Stimulated activated CD8-positive, alpha-beta memory T cell treated with anti-CD3 and anti-CD28 coated beads, Interleukin-4, amount 100 ng/mL, for 24 hours (primary cell): ENCODE measurements at regions not wholly inside any gene's neighbourhood (a gene's known extent, or its start where the extent isn't known, plus 50 kb on each side); places are given as distances from the start of the nearest gene placed in this dataset.

Experiments
- DNase-seq: peaks from one replicate; pipeline ENCODE4 v3.0.0-alpha.2; 2020; ENCODE audit warnings: low read depth

DNA sequence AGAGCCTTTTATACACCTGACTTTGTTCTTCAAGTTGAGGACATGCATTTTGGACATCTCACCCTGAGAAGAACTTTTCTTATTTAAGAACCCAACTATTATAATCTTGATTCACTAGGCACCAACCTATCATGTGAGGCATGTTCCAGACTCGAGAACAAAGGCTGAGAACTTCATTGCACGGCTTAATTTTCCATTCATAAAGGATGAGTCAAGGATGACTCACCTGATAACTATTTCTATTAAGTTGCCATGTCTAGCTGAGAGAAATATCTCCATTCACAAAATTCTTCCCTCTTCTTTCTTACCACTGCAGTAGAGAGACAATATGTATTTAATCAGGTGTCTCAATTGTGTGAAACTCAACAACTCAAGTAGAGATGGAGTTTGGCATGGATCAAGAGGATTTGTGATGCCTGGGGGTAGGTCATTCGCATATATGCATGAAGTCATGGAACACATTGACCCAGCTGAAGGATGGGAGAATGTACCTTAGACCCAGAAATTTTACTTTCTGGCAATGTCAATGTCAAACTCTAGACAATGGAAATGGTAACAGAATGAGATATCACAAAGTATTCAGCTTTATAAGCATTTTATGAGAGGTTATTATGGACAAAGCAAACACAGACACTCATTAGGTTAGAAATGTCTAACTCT lies 173.2 kb upstream of the PRNP start:
- DNase-seq: no peak

DNA sequence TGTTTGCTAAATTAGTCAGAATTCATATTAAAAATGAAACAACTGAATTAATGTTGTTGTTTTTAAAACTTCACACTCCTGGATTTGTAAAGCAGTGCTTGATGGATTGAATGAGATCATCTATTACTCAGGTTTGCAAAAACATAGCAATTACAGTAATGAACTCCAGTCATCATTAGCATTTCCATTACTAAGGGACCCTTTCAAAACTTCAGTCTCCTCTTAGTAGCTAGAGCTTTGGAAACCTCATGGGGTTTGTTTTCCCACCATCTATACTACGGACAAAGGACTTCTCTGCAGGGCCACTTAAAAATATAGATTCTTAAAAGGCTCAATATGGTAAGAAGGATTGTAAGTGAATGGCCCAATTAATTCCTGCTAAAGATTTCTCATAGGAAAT lies 174.5 kb upstream of the PRNP start:
- DNase-seq: no peak

DNA sequence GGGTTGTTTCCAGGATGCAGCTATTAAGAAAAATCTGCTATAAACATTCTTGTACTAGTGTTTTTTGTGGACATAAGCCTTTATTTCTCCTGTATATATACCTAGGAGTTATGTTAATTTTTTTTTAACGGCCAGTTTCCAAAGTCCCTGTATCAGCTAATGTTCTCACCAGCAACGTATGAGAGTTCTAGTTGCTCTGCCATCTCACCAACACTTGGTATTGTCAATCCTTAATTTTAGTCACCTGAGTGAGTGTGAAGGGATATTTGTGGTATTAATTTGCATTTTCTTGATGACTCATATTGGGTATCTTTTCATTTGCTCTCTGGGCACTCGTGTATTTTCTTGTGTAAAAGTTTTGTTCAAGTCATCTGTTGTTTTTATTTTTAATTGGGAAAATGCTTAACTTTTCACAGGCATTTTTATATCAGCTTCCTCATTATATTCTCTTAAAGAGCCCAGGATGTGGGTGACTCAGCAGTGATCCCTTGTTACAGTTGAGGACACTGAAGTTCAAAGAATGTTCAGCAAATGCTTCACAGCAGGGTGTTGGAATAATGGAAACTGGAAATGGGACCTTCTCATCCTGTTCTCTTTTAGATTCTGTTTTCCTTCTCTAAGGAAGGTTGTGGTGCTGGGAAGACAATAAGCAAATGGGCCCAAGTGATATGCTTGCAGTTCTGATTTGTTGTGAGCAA lies 176.3 kb upstream of the PRNP start:
- no peak for DNase-seq

DNA sequence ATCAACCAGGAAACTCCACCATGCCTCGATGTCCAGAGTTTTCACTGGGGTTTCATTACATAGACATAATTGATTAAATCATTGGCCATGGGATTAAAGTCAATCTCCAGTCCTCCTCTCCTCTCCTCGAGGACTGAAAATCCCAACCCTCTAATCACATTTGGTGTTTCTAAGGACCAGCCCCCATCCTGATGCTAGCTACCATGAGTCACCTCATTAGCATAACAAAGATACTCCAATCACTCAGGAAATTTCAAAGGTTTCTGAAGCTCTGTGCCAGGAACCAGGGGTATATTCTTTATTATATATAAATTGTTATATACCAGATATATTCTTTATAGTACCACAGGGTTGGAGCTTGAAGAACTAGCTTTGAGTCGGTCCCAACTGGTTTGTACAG lies 177.5 kb upstream of the PRNP start:
- DNase-seq: no peak

DNA sequence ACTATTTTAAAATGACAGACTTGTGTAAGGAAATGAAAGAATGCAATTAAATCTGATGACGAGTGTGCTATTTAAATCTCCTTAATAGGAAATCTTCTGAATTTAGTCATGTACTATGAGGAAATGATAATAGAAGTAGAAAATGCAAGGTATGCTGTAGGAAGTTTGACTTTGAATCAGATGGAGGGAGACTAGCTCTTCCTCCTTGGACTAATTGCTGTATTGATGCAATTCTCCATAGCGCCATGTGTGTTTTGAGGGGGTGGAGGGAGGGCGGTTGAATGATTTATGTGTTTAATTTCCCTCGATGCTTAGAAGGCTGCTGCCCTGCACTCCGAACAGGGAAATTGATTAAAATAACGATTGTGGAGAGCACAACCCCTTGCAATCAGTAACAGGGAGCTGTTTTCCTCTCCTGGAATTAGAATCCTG lies 179.0 kb upstream of the PRNP start:
- DNase-seq: no peak

DNA sequence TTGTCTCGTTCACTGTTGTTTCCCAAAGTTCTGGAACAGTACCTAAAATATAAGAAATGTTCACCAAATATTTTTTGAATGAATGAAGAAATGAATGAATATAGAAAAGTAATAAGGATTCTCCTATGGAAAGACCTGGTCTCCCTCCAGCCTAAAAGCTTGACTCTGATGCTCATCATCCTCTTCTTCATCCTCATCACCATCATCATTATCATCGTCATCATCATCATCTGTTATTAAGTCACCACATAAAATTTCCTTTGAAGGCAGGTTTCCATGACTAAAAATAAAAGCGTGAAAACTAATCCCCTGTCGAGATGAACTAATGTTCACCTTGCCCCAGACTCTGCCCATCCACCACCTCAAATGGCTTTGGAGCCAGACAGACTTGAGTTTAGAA lies 181.4 kb upstream of the PRNP start:
- DNase-seq: no peak

DNA sequence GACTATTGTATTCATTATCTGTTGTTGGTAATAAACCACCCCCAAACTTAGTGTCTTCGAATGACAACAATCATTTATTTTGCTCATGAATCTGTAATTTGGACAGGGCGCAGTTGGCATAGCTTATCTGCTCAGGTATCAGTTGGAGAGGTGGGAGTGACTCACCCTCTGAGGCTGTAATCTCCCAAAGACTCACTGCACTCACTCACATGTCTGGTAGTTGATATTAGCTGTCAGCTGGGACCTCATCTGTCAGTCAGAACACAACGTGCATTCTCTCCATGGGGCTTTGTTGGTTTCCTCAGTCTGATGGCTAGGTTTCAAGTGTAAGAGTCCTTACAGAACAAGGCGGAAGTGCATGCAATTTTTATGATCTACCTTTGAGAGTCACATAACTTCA lies 183.5 kb upstream of the PRNP start:
- DNase-seq: no peak

DNA sequence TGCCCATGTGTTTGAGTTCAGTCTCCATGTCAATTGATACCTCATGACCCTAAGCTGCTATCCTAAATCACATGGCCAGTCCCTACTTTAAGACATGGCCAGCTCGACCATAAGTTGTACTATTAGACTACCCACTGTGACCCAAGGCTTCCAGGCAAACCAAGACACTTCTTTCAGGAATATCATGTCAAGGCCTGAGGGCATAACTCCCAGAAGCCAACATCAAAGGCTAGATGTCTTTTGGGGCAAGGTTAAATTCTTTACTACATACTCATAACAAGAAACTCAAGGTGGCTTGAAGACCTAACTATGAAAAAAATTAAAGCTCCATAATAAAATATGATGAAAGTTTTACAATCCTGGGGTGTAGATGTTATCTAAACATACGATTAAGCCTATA lies 192.9 kb upstream of the PRNP start:
- DNase-seq: no peak

DNA sequence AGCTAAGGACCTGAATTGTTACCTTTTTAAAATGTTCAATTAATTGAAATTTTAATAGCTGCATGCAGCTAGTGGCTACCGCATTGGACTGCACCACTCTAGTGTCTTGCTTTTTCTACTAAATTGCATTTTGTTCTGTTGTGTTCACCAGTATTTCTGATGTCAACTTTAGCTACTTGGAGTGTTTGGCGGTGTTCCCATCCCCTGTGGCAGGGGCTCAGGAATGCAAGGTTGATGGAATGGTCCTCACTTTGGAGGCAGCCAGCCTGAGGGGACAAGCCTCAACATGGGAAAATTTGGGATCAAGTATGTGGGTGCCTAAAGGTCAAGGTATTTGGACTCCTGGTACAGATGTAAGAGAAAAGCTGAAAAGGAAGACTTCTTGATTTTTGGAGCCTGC lies 194.6 kb upstream of the PRNP start:
- no peak for DNase-seq

DNA sequence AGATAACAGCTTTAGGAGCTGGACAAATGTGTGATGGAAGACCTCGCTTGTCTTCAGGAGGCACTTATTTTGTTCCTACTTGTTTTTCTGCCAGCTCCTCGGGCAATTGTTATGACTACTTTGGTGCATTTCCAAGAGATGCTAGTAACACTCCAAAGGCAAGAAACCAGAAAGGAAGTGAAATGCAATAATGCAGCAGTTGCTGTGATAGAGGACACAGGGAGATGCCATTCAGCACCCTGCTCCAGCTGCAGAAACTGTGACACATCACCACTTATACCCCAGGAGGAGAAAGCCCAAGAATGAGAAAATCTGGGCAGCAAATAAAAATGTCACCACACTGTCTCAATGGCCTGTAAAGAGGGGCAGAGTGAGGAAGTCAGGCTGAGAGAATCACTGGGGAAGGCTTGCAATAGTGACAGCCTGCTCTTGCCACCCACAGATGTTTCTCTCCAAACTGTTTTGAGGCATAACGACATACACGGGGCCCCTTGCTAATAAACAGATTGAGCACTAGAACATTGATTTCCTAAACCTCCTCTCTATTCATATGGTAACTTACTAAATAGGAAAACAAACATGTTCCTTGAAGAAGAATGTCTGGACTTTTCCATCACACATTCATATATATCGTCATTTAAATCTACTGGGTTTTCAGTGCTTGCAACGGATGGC lies 195.5 kb upstream of the PRNP start:
- DNase-seq: no peak

DNA sequence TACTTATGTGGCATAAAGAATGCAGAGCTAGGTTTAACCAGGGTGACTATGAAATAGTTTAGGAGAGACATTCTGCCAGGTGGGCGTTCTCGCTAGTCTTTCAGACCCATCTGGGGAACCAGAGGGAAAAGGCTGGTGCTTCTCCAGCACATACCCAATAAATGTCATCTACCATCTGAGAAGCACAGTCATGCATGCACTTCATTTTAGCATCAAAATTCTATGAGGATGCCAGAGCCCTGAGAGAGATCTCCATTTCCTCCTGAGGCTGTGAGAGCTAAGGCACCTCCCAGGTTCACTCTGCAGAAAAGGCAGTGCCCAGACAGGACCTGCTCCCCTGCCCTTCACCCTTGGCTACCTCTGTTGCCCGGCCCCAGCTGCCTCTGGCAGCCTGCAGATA lies 196.2 kb upstream of the PRNP start:
- no peak for DNase-seq

DNA sequence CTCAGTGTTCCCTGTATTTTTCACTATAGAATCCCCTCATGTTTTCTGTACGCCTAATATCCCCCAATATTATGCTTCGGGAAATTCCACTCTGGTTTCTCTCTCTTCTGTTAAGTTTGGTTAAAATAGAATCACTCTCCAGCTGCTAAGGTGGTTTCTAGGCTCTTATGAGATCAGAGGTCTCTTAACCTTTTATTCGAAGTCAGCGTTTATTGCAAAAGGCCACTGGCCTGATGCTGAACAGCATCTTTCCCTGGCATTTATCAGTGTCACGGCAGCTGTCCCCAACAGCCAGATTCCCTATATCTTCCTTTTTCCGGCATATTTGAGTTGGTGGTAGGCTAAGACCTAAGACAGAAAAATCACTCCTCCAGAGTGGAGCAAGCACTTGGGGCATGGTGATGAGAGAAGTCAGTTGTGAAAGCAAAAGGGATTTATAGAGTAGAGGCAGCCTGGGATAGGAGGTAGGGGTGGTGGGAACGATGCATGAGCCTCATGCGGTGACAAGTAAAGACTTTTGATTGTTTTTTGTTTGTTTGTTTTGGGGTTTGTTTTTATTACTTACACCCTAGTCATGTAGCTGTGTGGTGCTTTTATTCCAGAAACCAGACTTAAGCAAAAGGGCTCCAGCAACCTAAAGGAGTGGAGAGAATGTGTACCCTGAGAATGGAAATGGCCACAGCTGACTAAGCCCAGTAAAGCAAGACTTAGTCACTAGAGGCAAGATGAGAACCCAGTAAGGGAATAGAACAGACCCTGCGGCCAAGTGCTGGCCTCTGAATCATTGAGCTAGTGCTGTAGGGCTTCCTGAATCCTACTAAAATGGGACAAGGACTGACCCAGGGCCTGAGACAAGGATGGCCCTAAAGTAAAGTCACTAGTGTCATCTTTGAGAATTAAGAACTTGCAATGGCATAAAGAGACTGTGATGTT lies 197.6 kb upstream of the PRNP start:
- DNase-seq: no peak

DNA sequence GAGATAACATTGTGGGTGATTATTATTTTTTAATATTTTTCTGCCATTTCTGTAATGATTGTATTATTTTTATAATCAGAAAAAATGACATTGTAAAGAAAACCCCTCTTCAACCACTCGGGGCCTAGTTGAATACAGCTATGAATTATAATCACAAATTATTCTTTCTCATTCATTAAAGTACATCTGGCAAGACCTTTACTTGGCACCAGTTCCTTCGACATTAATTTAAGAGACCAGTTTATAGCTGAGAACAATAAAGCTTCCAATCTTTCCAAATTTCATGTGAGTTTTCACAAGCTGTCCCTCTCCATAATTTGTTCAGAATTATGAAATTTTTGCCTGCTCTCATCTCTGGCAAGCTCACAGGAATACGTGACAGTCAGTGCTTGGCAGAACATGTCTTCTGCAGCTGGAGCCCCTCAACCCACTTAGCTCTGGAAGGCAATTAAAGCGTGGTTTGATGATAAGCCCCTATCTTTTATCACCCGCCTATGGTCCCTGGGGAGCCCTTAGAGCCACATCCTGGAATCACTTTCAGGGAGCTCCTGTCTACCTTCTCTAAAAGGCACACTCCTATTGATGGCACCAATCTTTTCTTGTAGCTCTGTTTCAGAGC lies 201.8 kb upstream of the PRNP start:
- DNase-seq: no peak

DNA sequence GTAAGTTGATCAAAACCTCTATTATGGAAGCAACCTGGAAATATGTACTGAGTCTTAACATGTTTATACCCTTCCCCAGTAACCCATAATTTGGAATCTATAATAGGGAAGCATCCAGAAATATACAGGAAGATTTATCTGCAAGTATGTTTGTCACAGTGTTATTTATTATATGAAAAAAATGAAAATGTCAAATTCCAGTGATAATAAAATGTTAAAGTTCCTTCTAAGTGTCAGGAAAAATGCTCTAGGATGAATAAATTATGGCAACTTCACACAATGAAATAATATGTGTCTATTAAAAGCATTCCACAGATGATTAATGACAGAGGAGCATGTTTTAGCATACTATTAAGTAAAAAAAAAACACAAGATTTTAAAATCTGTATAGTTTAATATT lies 202.3 kb upstream of the PRNP start:
- no peak for DNase-seq

DNA sequence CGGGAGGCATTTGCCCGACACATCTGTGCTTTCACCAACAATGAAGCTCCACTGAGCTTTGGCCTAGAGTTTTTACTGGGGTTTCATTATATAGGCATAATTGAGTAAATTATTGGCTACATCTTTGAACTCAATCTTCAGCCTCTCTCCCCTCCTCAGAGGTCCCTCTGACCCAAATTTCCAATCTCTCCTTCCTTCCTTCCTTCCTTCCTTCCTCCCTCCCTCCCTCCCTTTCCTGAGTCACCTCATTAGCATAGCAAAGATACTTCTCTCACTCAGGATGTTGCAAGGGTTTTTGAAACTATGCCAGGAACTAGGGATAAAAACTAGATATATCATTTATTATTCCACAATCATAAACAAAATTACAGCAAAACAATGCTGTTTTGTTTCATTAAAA lies 202.8 kb upstream of the PRNP start:
- no peak for DNase-seq

DNA sequence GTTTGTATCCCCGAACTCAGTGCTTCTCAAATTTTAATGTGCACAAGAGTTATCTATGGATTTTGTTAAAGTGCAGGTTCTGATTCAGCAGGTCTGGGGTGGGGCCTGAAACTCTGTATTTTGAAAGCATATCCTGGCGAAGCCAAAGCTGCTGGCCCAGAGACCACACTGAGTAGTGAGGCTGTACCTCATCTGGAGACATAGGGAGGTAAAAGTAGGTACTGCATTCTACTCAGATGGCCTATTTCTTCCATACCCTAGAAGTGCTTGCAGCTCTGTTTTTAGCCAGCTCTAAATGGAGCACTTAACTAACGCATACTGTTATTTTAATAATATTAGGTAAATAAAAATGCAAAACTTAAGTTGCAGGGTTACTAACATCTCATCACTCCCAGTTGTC lies 206.2 kb upstream of the PRNP start:
- DNase-seq: no peak

DNA sequence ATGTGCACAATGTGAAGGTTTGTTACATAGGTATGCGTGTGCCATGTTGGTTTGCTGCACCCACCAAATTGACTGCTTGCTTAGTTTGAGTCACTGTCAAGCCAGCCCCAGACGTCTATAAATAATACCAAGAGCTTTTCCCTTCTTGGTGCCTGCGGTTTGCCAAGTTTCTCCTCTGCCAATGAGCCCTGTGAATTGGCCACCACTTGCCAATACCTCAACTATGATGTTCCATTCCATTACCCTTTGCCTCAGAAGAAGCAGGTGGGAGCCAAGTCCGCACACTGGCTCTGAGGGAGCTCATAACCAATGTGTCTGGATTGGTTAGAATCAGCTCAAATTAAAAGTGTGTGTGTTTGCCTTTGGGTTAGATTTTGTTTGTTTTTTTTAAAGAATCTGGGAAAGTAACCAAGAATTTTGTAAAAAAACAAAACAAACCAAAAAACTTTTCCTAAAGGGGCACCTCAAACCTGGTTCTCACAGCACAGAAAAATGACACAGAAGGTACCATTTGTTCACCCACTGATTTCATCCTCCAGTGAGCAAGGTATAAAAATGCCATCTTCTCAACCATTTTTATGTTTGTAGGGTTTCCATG lies 209.3 kb upstream of the PRNP start:
- no peak for DNase-seq

DNA sequence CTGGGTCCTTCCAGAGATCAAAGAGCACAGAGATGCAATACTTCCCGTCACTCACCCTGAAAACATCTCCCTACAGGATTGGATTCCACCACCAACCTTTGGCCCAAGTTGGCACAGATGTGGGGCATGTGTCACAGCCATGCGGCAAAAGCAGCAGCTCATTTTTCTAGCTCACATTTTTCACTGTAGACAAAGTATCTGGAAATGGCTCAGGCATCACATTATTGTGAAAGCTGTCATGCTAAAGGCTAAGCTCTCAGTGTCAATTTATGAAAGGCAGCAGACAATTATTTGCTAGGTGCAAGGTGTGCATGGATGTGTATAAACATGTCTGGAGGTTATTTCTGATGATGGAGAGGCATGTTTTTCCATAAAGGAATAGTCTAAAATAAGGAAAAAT lies 213.3 kb upstream of the PRNP start:
- no peak for DNase-seq

DNA sequence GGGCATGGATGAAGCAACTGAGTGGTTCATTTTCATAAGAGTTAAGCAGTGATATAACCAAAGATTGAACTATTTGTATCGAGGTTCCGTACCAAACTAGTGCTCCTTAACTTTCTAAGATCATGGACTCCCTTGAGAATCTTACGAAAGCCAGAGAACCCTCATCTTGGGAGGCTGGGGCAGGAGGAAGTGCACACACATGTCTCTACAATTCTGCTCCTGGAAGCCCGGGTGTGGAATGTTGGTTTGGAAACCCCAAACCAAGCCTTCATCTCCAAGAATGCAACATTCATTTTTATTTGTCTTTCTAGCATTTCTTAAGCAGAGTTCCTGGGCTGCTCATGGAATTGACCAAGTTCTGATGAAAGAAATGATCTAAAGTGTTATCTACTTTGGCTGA lies 215.0 kb upstream of the PRNP start:
- DNase-seq: no peak

DNA sequence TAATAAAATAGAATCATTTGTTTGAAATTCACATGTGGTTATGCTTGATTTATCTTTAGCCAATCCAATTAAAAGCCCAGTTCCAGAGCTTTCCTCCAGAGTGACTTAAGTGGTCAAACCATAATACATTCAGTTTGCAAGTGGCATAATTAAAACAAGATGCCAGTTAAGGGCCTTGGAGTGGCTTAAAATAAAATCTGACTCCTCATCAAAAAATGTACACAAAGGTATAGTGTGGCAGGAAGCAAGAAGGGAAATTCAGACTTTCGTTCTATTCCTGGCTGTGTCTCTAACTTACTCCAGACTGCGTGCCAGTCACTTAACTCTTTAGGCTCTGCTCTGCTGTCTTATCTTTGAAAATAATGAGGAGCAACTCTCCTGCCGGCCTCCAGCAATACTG lies 215.9 kb upstream of the PRNP start:
- DNase-seq: no peak

DNA sequence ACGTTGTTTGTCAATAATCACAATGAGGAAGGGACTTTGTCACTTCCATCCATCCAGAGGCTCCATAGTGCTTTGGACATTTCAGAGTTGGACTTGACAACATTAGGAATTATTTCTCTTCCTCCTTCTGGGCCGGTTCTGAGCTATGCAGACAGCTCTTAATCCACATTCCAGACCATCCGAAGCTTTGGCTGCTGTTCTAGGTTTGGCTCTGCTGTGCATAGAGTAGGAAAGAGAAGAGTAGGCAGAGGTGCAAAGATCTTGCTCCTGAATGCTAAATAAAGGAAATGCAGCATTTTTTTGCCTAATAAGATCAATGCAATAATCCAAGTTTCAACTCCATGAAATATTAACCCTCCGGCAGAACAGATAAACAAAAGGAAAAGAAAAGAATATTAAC lies 216.3 kb upstream of the PRNP start:
- DNase-seq: no peak

DNA sequence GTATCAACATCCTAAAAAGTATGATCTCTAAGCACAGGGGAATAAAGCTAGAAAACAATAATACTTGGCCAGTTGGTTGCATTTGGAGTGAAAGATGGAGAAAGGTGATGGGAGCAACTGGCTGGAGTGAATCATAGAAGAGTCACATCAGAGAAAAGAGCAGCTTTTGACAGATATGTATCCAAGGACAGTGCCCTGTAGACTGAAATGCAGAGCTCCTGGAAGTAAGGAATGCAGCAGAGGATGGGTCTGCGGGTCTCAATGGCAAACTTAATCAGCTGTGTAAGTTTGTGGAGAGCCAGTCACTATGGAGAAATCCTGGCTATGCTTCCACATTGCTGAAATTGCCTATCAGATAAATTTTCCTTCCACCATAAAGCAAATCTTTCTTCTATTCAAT lies 218.1 kb upstream of the PRNP start:
- no peak for DNase-seq
